Natural killer cell (primary cell): ENCODE measurements at regions not wholly inside any gene's neighbourhood (a gene's known extent, or its start where the extent isn't known, plus 50 kb on each side); places are given as distances from the start of the nearest gene placed in this dataset.

Source experiments
- ATAC-seq, 3 donors: fragments of 150-1000 bp in 2 of 3; fragments of 200-7000 bp in 1 of 3; cut with Tn5 transposase; 1 replicate in 1 of 3; 2 replicates in 2 of 3; pipeline ENCODE4 v1.10.0; 2021; ENCODE audit warnings: mild to moderate bottlenecking in 2 of 3, moderate library complexity in 2 of 3
- DNase-seq, 2 donors: peaks; one replicate each; pipeline versions ENCODE4 v3.0.0 to v3.0.0-alpha.2; 2013 to 2021; ENCODE audit warnings: mixed read lengths in 1 of 2
- H3K27ac ChIP-seq: one replicate; pipeline ENCODE4 v1.5.1; 2013; ENCODE audit warnings: mild to moderate bottlenecking, low read length
- H3K27me3 ChIP-seq: one replicate; pipeline ENCODE4 v1.6.1; 2013; ENCODE audit warnings: low read length; ENCODE audit not compliant: control insufficient read depth, insufficient read depth
- H3K36me3 ChIP-seq: one replicate; pipeline ENCODE4 v1.6.1; 2013; ENCODE audit warnings: low read length; ENCODE audit not compliant: control insufficient read depth, insufficient read depth
- H3K4me1 ChIP-seq: one replicate; pipeline ENCODE4 v1.6.1; 2013; ENCODE audit warnings: low read length; ENCODE audit not compliant: control insufficient read depth, insufficient read depth
- H3K4me3 ChIP-seq: one replicate; pipeline ENCODE4 v1.5.1; 2013; ENCODE audit warnings: low read length
- H3K9me3 ChIP-seq: one replicate; pipeline ENCODE4 v1.6.1; 2013; ENCODE audit warnings: low read length; ENCODE audit not compliant: control insufficient read depth, insufficient read depth
- H3K27ac Mint-ChIP-seq, 2 donors: one replicate each; pipeline ENCODE4 v1.8.0; 2022; ENCODE audit warnings: mild to moderate bottlenecking in 2 of 2, mixed read lengths in 2 of 2, moderate library complexity in 1 of 2
- H3K27me3 Mint-ChIP-seq, 2 donors: one replicate each; pipeline ENCODE4 v1.8.0; 2022; ENCODE audit warnings: low read depth in 2 of 2, mixed read lengths in 2 of 2
- H3K36me3 Mint-ChIP-seq: one replicate; pipeline ENCODE4 v1.8.0; 2022; ENCODE audit warnings: mixed read lengths
- H3K4me1 Mint-ChIP-seq, 2 donors: one replicate each; pipeline ENCODE4 v1.8.0; 2022; ENCODE audit warnings: mixed read lengths in 2 of 2
- H3K4me3 Mint-ChIP-seq: one replicate; pipeline ENCODE4 v1.8.0; 2022; ENCODE audit warnings: mild to moderate bottlenecking, moderate library complexity, mixed read lengths
- H3K9me3 Mint-ChIP-seq, 2 donors: one replicate each; pipeline ENCODE4 v1.8.0; 2022; ENCODE audit warnings: mixed read lengths in 2 of 2
- CTCF ChIP-seq: fragments of 200-600 bp; IDR thresholded peaks from one replicate; pipeline ENCODE4 v1.8.0; 2022; ENCODE audit warnings: antibody characterized with exemption
- WGBS: methylation state at CpG from one replicate; pipeline ENCODE4 v1.1.7; 2013; ENCODE audit warnings: missing lambda C conversion rate; ENCODE audit not compliant: insufficient coverage; 5-methylcytosine and 5-hydroxymethylcytosine counted together
- intact Hi-C: fragments of 100-400 bp; cut with micrococcal nuclease; formaldehyde crosslinking; loops from one replicate; pipeline ENCODE4 v1.14.2; 2022

GRCh38 chr3:175868626-175869025 is 1009.5 kb downstream of the NAALADL2 start:
- Mint-ChIP-seq H3K4me1 (no peaks in the 10 kb centered on the region), H3K4me3 (no peak overlapping the region), H3K27me3 (no peaks in the 10 kb centered on the region), H3K27ac (no peak overlapping the region), H3K9me3 (peaks cover 2 to 16% of the 10 kb centered on the region in 2 donors), H3K36me3 (no peaks in the 10 kb centered on the region)
- TF ChIP-seq CTCF = no peak
- no peak for ATAC-seq
- Histone ChIP-seq H3K9me3 (no peaks in the 10 kb centered on the region), H3K4me1 (no peaks in the 10 kb centered on the region), H3K27me3 (no peaks in the 10 kb centered on the region), H3K4me3 (no peak overlapping the region), H3K27ac (no peak overlapping the region), H3K36me3 (no peaks in the 10 kb centered on the region)
- intact Hi-C loops = no loop called here
- DNase-seq = no peak
- WGBS = no CpG with 5 or more reads among the region's 1 CpG

GRCh38 chr3:175865724-175866123 is 1006.6 kb downstream of the NAALADL2 start:
- Histone ChIP-seq H3K36me3 (no peaks in the 10 kb centered on the region), H3K27me3 (no peaks in the 10 kb centered on the region)
- intact Hi-C loops = no loop called here

GRCh38 chr3:175861916-175862315 is 1002.8 kb downstream of the NAALADL2 start:
- H3K4me1 Mint-ChIP-seq = no peaks in the 10 kb centered on the region
- Histone ChIP-seq H3K9me3 (no peaks in the 10 kb centered on the region), H3K4me3 (no peak overlapping the region), H3K27ac (no peak overlapping the region), H3K36me3 (no peaks in the 10 kb centered on the region), H3K27me3 (no peaks in the 10 kb centered on the region), H3K4me1 (no peaks in the 10 kb centered on the region)
- 77% methylated on average over 2 of the region's 4 CpGs for WGBS
- DNase-seq (no peak), ATAC-seq (no peak)
- H3K27me3 Mint-ChIP-seq = no peaks in the 10 kb centered on the region
- no peak for TF ChIP-seq CTCF
- intact Hi-C loops = no loop called here
- peaks cover 10 to 15% of the 10 kb centered on the region in 2 donors for H3K9me3 Mint-ChIP-seq
- no peaks in the 10 kb centered on the region for H3K36me3 Mint-ChIP-seq
- H3K27ac Mint-ChIP-seq = no peak overlapping the region
- no peak overlapping the region for H3K4me3 Mint-ChIP-seq

More at GRCh38 chr3:175865724-175866123, 1006.6 kb downstream of the NAALADL2 start:
- Mint-ChIP-seq H3K9me3 (peaks cover 5 to 8% of the 10 kb centered on the region in 2 donors), H3K4me3 (no peak overlapping the region), H3K4me1 (no peaks in the 10 kb centered on the region), H3K27ac (no peak overlapping the region), H3K36me3 (no peaks in the 10 kb centered on the region), H3K27me3 (no peaks in the 10 kb centered on the region)
- Histone ChIP-seq H3K4me1 (no peaks in the 10 kb centered on the region), H3K9me3 (no peaks in the 10 kb centered on the region), H3K27ac (no peak overlapping the region), H3K4me3 (no peak overlapping the region)
- WGBS = no CpG with 5 or more reads among the region's 1 CpG
- ATAC-seq (no peak), DNase-seq (no peak)
- no peak for TF ChIP-seq CTCF
